Heart left ventricle (tissue), 16 donors: ENCODE measurements at regions not wholly inside any gene's neighbourhood (a gene's known extent, or its start where the extent isn't known, plus 50 kb on each side); places are given as distances from the start of the nearest gene placed in this dataset.

Source experiments
- ATAC-seq, 4 donors: fragments of 200-7000 bp; cut with Tn5 transposase; one replicate each; pipeline ENCODE4 v1.9.1; 2020 to 2022; ENCODE audit warnings: moderate library complexity in 4 of 4, mild to moderate bottlenecking in 3 of 4, moderate number of reproducible peaks in 1 of 4
- DNase-seq, 5 donors: peaks; one replicate each; pipeline ENCODE4 v3.0.0-alpha.2; 2020
- H3K27ac ChIP-seq, 12 donors: fragments of 200-600 bp; sonication (generic) in 4 of 12; one replicate each; pipeline versions ENCODE4 v1.5.0 to v1.8.0; 2016 to 2022; ENCODE audit warnings: mild to moderate bottlenecking in 2 of 12
- H3K27me3 ChIP-seq, 9 donors: fragments of 200-600 bp; sonication (generic) in 2 of 9; one replicate each; pipeline versions ENCODE4 v1.5.1 to v1.8.0; 2016 to 2022; ENCODE audit warnings: mild to moderate bottlenecking in 3 of 9
- H3K36me3 ChIP-seq, 9 donors: fragments of 200-600 bp; sonication (generic) in 2 of 9; one replicate each; pipeline versions ENCODE4 v1.5.0 to v1.8.0; 2018 to 2022; ENCODE audit warnings: mild to moderate bottlenecking in 2 of 9
- H3K4me1 ChIP-seq, 12 donors: fragments of 200-600 bp; sonication (generic) in 4 of 12; one replicate each; pipeline versions ENCODE4 v1.5.0 to v1.8.0; 2016 to 2022; ENCODE audit warnings: mild to moderate bottlenecking in 3 of 12
- H3K4me3 ChIP-seq, 12 donors: fragments of 200-600 bp; sonication (generic) in 4 of 12; one replicate each; pipeline versions ENCODE4 v1.5.0 to v1.8.0; 2017 to 2022; ENCODE audit warnings: mild to moderate bottlenecking in 9 of 12, moderate library complexity in 4 of 12
- H3K9me3 ChIP-seq, 12 donors: fragments of 200-600 bp; sonication (generic) in 4 of 12; one replicate each; pipeline versions ENCODE4 v1.5.0 to v1.8.0; 2016 to 2022; ENCODE audit warnings: mild to moderate bottlenecking in 1 of 12
- POLR2A ChIP-seq, 2 donors: fragments of 450-650 bp; IDR thresholded peaks; one replicate each; pipeline ENCODE4 v1.6.1; 2017; ENCODE audit warnings: antibody characterized with exemption in 2 of 2, mild to moderate bottlenecking in 2 of 2, moderate library complexity in 2 of 2
- whole genome bisulfite sequencing, 4 donors: extraction: QIAGEN DNeasy Blood & Tissue Kit in 2 of 4; methylation state at CpG; one replicate each; pipeline versions ENCODE4 v1.1.5 to v1.1.7; 2013 to 2018; 5-methylcytosine and 5-hydroxymethylcytosine counted together
- intact Hi-C, 10 donors: fragments of 100-400 bp; cut with DNase I; formaldehyde crosslinking; loops; one replicate each; pipeline versions ENCODE4 v1.11.1 to v1.14.2; 2022
- TF ChIP-seq, protein P1 (sequence below), 12 donors: fragments of 200-600 bp; sonication (generic) in 4 of 12; IDR thresholded peaks; one replicate each; pipeline versions ENCODE4 v1.5.0 to v1.8.0; 2018 to 2022; ENCODE audit warnings: antibody characterized with exemption in 12 of 12, mild to moderate bottlenecking in 5 of 12
- donor health status: ischemic (EF 13 %, LVEDD 7.1; RV severe dilation, severe dysfunction).
- donor health status: healthy with polysubstance abuse.
- donor health status: DM: no; HTN: yes; CAD: no.
- donor health status: DM: no; HTN: no; CAD: no.
- donor health status: ischemic (EF 25% LVEDD 6.9; RV normal size, moderate dysfunction).
- donor health status: ischemic (EF 25% LVEDD 5.7; RV mildly dilated, moderate dysfunction).
- donor health status: healthy.
- donor health status: DM: yes; HTN: yes; CAD: no.
- donor health status: ischemic (EF 35%, LVEDD 5.7; RV mildly dilated, moderate dysfunction).
- donor health status: nonischemic (EF 11% LVEDD 7.7; RV severe dilation, severe dysfunction).
- donor health status: DM: yes; HTN: yes; CAD: no.
- donor health status: PGD.
- donor health status: ischemic (EF 29% LVEDD 5.4; RV normal size, mild dysfunction).
- donor health status: nonischemic (EF 23%, LVEDD 6.1; RV moderate dilation, normal function).

DNA sequence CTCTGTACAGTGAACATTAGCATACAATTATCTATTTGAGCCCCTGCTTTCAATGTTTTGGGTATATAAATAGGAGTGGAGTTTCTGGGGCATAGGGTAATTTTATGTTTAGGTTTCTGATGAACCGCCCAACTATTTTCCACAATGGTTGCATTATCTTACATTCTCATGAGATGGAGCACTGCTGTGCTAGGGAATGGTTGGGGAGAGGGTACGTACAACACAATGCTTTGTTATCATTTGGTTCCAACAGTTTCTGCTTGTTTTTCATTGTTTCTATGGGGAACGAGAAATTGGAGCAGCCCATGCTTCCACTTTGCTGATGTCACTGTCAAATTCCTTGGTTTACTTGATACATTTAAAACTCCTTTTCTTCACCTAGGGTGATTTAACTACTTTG lies 1115.3 kb downstream of the REEP3 start:
- DNase-seq (no peak), ATAC-seq (no peak)
- Histone ChIP-seq H3K36me3 (no peaks in the 10 kb centered on the region), H3K27ac (no peak overlapping the region), H3K4me3 (no peak overlapping the region), H3K27me3 (no peaks in the 10 kb centered on the region), H3K9me3 (no peaks in the 10 kb centered on the region), H3K4me1 (no peaks in the 10 kb centered on the region)
- 54 to 65% (median 58%) methylated on average over 3 of the region's 3 CpGs for WGBS, 4 donors
- intact Hi-C loops: no loop called here
- TF ChIP-seq, protein P1, sequence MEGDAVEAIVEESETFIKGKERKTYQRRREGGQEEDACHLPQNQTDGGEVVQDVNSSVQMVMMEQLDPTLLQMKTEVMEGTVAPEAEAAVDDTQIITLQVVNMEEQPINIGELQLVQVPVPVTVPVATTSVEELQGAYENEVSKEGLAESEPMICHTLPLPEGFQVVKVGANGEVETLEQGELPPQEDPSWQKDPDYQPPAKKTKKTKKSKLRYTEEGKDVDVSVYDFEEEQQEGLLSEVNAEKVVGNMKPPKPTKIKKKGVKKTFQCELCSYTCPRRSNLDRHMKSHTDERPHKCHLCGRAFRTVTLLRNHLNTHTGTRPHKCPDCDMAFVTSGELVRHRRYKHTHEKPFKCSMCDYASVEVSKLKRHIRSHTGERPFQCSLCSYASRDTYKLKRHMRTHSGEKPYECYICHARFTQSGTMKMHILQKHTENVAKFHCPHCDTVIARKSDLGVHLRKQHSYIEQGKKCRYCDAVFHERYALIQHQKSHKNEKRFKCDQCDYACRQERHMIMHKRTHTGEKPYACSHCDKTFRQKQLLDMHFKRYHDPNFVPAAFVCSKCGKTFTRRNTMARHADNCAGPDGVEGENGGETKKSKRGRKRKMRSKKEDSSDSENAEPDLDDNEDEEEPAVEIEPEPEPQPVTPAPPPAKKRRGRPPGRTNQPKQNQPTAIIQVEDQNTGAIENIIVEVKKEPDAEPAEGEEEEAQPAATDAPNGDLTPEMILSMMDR (IDR thresholded peaks at IDR 0.05): no peak
- TF ChIP-seq POLR2A (IDR thresholded peaks at IDR 0.05): no peak

DNA sequence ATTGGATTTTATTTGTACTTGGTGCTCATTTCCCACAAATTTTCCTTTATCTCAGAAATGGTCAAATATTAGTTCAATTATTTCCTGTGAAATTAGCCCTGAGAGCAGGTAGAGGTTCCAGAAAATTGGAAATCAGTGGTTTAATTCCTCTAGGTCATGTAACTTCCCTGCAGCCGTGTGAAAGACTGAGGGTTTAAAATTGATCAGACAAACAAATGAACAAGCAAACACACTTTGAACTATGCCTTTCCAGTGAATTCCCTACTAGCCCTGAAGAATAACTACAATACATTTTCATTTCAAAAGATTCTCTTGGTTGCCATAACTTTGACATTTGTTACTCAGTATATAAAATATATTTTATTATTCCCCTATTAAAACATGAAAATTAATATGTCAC lies 1116.7 kb downstream of the REEP3 start:
- Histone ChIP-seq H3K4me1 (no peaks in the 10 kb centered on the region), H3K4me3 (no peak overlapping the region), H3K36me3 (no peaks in the 10 kb centered on the region), H3K27me3 (no peaks in the 10 kb centered on the region), H3K9me3 (no peaks in the 10 kb centered on the region), H3K27ac (no peak overlapping the region)
- ATAC-seq (no peak), DNase-seq (no peak)
- intact Hi-C loops: no loop called here
- TF ChIP-seq POLR2A (IDR thresholded peaks at IDR 0.05): no peak
- TF ChIP-seq, protein P1 (IDR thresholded peaks at IDR 0.05): no peak
- WGBS, 4 donors: 58 to 79% (median 60%) methylated on average over 1 of the region's 1 CpG

GRCh38 chr10:64648915-64649314 lies 1127.7 kb downstream of the REEP3 start:
- intact Hi-C loops: no loop called here
- no peak for DNase-seq

GRCh38 chr10:64658528-64658927 lies 1137.3 kb downstream of the REEP3 start:
- H3K36me3 ChIP-seq: no peaks in the 10 kb centered on the region
- DNase-seq (no peak), ATAC-seq (no peak)
- TF ChIP-seq, protein P1 (IDR thresholded peaks at IDR 0.05): no peak
- TF ChIP-seq POLR2A (IDR thresholded peaks at IDR 0.05): no peak
- WGBS, 4 donors: 36 to 59% (median 50%) methylated on average over 2 of the region's 2 CpGs
- no peak overlapping the region for H3K4me3 ChIP-seq
- no peaks in the 10 kb centered on the region for H3K27me3 ChIP-seq
- H3K9me3 ChIP-seq: peaks cover 0 to 8% (median 0%) of the 10 kb centered on the region in 12 donors
- no peak overlapping the region for H3K27ac ChIP-seq
- intact Hi-C loops: no loop called here
- no peaks in the 10 kb centered on the region for H3K4me1 ChIP-seq

More at GRCh38 chr10:64648915-64649314, 1127.7 kb downstream of the REEP3 start:
- peak in 2 of 4 donors; percentile 54 to 60 for ATAC-seq
- H3K36me3 ChIP-seq: no peaks in the 10 kb centered on the region
- no peak overlapping the region for H3K27ac ChIP-seq
- no peak for TF ChIP-seq POLR2A (IDR thresholded peaks at IDR 0.05)
- TF ChIP-seq, protein P1 (IDR thresholded peaks at IDR 0.05): peak in 1 of 12 donors; percentile 15
- 45 to 49% (median 48%) methylated on average over 3 of the region's 3 CpGs for WGBS, 4 donors
- no peak overlapping the region for H3K4me3 ChIP-seq
- H3K4me1 ChIP-seq: peaks cover 0 to 3% (median 0%) of the 10 kb centered on the region in 12 donors
- H3K27me3 ChIP-seq: no peaks in the 10 kb centered on the region
- no peaks in the 10 kb centered on the region for H3K9me3 ChIP-seq
